ENCODE measurements at regions not wholly inside any gene's neighbourhood (a gene's known extent, or its start where the extent isn't known, plus 50 kb on each side); places are given as distances from the start of the nearest gene placed in this dataset.
"Not testable (repeated sequence)": the region's sequence is repeated elsewhere in the genome, so short reads cannot be mapped to it uniquely, and the experiment has no call there.

- DNase-seq (ENCODE audit: low read depth in 1 of 2, low spot score in 1 of 2) = no peak
Observed at GRCh38 chr12:91636721-91637120, 454.1 kb upstream of the DCN start.

- not testable (repeated sequence) for DNase-seq (ENCODE audit: low read depth in 1 of 2, low spot score in 1 of 2)
Observed at GRCh38 chr12:91634386-91634713, 451.7 kb upstream of the DCN start.

- DNase-seq (ENCODE audit: low read depth in 1 of 2, low spot score in 1 of 2) = no peak
Observed at GRCh38 chr12:91633734-91634357, 451.2 kb upstream of the DCN start.

GRCh38 chr12:91633206-91633605 is 450.6 kb upstream of the DCN start:
- DNase-seq (ENCODE audit: low read depth in 1 of 2, low spot score in 1 of 2) = no peak

GRCh38 chr12:91632042-91632786 is 449.6 kb upstream of the DCN start:
- no peak for DNase-seq (ENCODE audit: low read depth in 1 of 2, low spot score in 1 of 2)

- no peak for DNase-seq (ENCODE audit: low read depth in 1 of 2, low spot score in 1 of 2)
Observed at GRCh38 chr12:91630596-91631293, 448.1 kb upstream of the DCN start.

GRCh38 chr12:91630083-91630482 is 447.5 kb upstream of the DCN start:
- no peak for DNase-seq (ENCODE audit: low read depth in 1 of 2, low spot score in 1 of 2)

GRCh38 chr12:91629440-91629839 is 446.8 kb upstream of the DCN start:
- no peak for DNase-seq (ENCODE audit: low read depth in 1 of 2, low spot score in 1 of 2)

GRCh38 chr12:91628656-91629055 is 446.0 kb upstream of the DCN start:
- DNase-seq (ENCODE audit: low read depth in 1 of 2, low spot score in 1 of 2) = no peak

- no peak for DNase-seq (ENCODE audit: low read depth in 1 of 2, low spot score in 1 of 2)
Observed at GRCh38 chr12:91627225-91627624, 444.6 kb upstream of the DCN start.

- DNase-seq (ENCODE audit: low read depth in 1 of 2, low spot score in 1 of 2) = no peak
Observed at GRCh38 chr12:91622981-91623380, 440.4 kb upstream of the DCN start.

GRCh38 chr12:91622037-91622436 is 439.4 kb upstream of the DCN start:
- no peak for DNase-seq (ENCODE audit: low read depth in 1 of 2, low spot score in 1 of 2)

- DNase-seq (ENCODE audit: low read depth in 1 of 2, low spot score in 1 of 2) = no peak
Observed at GRCh38 chr12:91620992-91621391, 438.4 kb upstream of the DCN start.

- no peak for DNase-seq (ENCODE audit: low read depth in 1 of 2, low spot score in 1 of 2)
Observed at GRCh38 chr12:91620422-91620821, 437.8 kb upstream of the DCN start.

GRCh38 chr12:91618281-91618680 is 435.7 kb upstream of the DCN start:
- no peak for DNase-seq (ENCODE audit: low read depth in 1 of 2, low spot score in 1 of 2)

GRCh38 chr12:91617818-91618217 is 435.2 kb upstream of the DCN start:
- no peak for DNase-seq (ENCODE audit: low read depth in 1 of 2, low spot score in 1 of 2)

GRCh38 chr12:91616416-91616815 is 433.8 kb upstream of the DCN start:
- DNase-seq (ENCODE audit: low read depth in 1 of 2, low spot score in 1 of 2) = no peak

GRCh38 chr12:91613223-91613779 is 430.7 kb upstream of the DCN start:
- no peak for DNase-seq (ENCODE audit: low read depth in 1 of 2, low spot score in 1 of 2)

- no peak for DNase-seq (ENCODE audit: low read depth in 1 of 2, low spot score in 1 of 2)
Observed at GRCh38 chr12:91610561-91610960, 427.9 kb upstream of the DCN start.

- DNase-seq (ENCODE audit: low read depth in 1 of 2, low spot score in 1 of 2) = no peak
Observed at GRCh38 chr12:91609283-91609682, 426.7 kb upstream of the DCN start.

GRCh38 chr12:91608542-91608941 is 425.9 kb upstream of the DCN start:
- DNase-seq (ENCODE audit: low read depth in 1 of 2, low spot score in 1 of 2) = no peak

All from activated CD4-positive, alpha-beta T cell treated with anti-CD3 and anti-CD28 coated beads, Interleukin-2, amount 50 U/mL, for 24 hours (primary cell).